COLO668 (cell line): ENCODE measurements at regions not wholly inside any gene's neighbourhood (a gene's known extent, or its start where the extent isn't known, plus 50 kb on each side); places are given as distances from the start of the nearest gene placed in this dataset.
"Not testable (repeated sequence)": the region's sequence is repeated elsewhere in the genome, so short reads cannot be mapped to it uniquely, and the experiment has no call there.

ENCODE experiments used
- DNase-seq: peaks from one replicate; lab custom pipeline; 2025; ENCODE audit not compliant: unreplicated experiment; lab: John Stamatoyannopoulos, UW

DNA sequence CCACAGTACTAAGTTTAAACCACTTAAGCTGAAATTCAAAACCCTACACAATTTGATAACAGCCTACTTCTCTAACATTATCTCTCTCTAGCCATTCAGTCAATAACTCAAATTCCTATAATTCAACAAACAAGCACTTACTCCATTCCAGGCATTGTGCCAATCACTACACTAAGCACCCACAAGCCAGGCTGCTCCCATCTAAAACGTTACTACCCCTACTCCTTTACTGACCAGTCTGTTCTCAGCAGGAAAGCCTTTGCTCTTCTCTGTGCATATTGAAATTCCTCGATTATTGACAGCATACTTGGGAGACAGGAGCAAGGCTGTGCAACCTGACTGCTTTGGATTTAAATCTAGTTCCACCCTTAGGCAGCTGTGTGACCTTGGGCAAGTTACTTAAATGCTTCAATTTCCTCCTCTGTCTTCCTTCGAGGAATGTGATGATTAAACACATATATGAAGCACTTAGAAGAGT, 177.2 kb upstream of the THBS1 start:
- DNase-seq = peak; percentile 29

DNA sequence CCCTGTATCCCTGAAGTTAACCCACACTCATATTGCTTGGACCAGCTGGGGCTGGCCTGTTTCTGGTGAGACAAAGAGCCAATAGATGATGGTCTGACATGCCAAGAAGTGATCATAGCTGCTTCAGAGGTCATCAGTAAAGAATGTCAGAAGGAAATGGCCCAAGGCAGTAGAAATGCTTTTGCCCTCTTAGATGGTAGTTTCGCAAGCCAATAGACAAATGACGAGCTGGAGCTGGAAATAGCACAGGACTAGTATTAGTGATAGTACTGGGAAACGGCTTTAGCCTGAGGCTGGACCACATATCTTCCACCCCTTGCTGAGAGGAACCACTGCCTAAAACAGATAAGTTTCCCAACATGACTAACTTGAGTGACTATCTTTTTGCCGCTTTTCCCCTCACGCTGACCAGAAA, 176.1 kb upstream of the THBS1 start:
- no peak for DNase-seq

DNA sequence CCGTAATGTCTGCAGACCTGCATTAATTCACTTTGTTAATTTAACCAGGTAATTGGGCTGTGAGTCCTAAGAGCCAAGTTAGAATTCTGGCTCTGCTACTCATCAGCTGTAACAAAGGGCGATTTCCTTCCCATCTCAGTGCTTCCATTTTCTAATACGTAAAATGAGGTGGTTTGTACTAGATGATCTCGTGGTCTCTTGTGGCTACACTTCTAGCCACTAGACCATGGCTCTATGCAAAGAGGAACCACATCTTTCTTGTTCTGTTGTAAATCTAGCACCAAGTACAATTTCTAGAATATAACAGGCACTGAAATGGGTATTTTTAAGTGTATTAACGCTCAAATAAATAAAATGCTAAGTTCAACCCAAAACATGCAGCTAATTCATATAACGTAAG, 174.4 kb upstream of the THBS1 start:
- DNase-seq = no peak

DNA sequence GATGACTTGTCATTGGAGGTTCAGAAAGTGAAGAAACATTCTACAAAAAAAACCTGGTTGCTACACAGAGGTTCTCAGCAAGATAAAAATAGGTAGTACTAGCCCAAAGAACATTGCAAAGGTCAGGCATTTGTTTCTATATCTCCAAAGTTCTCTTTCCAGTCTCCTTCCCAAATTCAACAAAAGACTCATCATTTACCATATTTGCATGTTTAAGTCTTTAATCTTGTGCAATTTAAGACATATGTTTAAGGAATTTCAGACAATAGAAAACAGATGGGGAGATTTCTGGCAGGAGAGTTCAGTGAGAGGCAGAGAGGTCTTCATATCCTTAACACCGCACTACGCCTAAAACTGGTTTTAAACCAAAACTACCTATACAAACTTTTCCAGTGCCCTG, 173.8 kb upstream of the THBS1 start:
- no peak for DNase-seq

DNA sequence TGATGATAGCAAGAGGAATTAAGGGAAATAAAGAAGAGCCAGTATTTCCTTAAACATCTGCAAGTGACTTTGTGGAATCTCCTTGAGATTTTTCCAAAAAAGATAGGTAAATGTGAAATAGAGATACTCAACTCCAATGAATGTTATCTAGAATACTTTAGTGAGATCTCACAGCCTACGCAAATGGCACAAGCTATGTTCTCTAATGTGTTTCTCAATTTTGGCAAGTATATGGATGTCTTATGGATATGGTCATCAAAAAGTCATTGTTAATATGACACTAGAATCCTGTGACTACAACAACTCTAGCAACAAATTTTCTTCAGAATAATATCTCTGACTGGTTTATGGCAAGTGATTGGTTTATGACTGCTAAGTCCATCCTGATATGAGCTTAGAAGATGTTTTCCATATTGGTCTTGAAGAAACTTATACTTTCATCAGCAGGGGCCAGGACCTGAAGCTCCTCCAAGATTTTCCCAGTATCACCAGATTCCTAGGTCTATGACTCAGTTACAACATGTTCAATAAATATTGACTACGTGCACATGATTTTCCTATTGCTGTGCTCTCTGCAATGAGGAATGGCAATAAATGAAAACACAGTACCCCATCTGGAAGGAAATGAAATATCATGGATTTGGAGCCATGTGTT, 170.9 kb upstream of the THBS1 start:
- no peak for DNase-seq

DNA sequence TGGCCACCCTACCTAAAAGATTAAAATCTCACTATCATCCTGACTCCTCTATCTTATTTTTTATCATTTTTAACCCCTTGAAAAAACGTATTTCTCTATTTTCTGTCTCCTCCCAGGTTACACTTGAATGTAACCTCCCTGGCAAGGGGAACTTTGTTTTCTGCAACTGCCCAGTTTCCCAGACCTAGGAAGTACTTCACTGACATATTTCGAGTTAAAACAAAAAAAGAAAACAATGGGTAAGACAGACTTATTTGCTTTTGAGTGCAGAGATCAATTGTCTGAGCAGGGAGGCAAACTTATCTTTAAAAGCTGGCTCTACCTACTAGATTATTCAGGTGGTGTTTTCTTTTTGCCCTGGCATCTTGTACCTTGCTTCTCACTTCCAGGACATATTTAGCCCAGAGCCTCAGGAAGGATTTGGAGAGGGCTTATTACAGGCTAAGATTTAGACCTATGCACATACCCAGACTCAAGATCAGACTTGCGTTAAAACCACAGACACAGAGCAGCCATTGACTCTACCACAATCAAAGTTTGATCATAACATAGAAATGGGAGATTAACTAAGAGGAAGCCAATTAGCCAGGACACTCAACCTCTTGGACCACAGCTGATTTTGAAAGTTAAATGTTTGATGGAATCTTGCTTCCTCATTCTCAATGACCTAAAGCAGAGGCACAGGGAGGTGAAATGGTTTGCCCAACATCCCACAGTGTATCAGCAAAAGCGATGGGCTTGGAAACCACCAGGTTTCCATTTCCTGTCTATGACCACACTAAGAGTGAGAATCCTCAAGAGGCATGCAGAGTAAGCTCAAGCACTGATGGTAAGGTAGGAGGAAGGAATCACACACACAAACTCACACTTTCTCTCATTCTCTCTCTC, 169.5 kb upstream of the THBS1 start:
- DNase-seq = no peak

DNA sequence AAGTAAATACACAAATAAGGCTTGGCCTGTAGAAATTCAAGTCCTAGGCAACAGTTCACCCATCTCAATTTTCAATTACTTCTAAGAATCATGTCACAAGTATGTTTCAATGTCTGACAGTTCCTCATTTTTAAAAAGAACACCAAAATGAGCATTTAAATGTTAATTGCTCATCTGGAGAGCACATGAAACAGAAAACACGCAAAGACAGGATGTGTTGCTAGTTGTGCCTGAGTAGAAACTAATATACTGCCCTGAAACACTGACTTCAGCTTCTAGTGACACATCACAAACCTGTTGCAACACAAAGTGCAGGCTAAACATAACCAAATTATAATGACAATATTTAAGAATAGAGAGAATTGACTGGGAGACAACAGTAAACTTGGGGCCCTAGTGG, 167.3 kb upstream of the THBS1 start:
- no peak for DNase-seq

DNA sequence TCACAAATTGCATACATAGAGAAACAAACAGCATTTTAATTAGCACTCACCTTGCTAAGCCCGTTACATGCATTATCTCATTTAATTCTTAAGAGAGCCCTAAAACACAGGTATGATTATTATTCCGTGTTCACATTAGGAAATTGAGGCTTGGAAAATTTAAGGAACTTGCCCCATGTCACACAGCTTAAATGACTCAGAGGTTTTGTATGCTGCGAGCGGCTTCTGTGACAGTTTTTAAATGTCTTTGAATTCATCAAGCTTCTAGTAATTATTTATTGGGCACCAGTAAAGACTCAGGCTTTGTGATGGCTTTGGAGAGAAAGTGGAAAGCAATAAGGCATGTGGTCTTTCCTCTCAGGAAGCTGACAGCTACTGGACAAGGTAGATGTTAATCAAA, 166.7 kb upstream of the THBS1 start:
- no peak for DNase-seq

DNA sequence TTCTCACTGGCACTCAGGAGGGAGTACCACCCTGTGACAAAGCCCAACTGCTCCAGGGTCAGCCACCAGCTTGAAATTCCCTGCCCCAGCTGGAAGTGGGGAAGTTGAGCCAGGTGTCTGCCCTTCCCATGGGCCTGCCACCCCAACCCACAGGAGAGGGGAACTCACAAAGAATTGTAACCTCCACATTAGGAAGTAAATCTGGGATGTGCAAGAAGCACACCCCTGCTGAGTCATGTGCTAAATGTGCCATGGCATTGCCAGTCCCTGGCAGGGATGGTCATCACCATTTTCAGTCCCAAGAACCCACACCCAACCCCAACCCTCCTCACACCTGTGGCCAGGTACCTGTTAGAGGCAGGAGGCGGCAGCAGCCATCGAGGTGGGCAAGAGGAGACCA, 165.2 kb upstream of the THBS1 start:
- no peak for DNase-seq

DNA sequence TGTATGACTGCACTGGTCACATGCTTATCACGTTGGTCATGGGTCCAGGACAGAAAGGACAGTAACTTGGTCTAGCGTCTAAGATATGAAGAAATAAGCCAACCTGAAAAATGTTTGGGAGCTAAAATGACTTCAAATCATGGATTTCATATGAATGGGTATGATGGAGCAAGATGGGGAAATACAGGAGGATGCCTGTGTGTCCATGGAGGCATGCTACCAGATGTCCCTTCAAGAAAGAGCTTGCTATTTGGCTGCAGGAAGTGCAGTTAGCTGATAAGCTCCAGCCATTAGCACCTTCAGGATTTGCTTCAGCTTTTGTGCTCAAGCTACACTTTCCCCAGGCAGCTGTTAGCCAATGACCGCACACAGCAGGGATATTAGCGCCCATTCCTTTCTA, 164.6 kb upstream of the THBS1 start:
- no peak for DNase-seq

DNA sequence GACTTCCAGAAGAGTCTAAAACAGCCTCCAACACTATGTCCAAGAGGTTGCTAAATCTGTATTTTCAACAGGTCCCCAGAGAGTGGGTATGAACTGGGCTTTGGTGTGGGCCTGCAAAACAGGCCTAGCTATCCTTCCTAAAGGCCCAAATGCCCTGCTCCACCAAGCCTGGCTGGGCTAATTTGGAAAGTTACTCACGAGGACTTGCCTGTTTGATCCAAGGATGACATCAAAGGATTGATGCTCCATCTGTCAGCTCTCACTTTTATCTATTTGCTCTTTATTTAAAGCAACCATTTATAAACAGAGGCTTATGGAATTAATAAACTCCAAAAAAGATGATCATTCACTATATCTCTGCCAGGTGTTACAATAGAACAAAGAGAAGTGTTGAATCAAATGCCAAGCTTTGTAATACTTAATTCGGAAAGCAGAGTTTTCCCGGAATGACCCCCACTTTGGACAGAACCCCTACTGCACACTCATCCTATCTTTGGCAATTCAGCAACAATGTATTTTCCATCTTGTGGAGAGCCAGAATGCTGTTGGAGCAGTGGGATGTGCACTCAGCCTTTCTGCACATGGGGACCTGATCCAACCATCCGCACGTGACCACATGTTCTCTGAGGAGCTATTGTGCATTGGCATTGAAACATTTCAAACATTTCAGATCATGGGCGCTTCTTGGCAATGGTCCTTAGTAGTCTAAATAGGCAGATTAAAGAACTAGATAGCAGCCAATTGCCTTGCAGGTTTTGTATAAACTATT, 163.3 kb upstream of the THBS1 start:
- DNase-seq = no peak

DNA sequence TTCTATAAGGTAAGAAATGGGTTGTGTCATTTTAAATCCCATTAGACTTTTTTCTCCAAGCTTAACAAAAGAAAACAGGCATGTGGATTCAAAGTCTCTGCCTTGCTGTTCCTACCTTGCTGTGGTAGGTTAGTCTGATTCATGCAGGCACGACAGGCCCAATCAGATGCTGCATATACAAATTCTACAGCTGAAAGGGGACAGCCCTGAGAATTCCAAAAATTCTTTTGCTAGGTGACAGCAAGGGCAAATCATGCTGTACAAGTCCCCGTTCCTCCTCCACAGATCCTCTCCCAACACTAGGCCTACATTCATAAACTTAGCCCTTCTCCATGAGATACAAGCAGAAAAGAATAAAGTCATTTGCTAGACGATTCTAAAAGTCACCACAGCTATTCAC, 161.2 kb upstream of the THBS1 start:
- DNase-seq = no peak

DNA sequence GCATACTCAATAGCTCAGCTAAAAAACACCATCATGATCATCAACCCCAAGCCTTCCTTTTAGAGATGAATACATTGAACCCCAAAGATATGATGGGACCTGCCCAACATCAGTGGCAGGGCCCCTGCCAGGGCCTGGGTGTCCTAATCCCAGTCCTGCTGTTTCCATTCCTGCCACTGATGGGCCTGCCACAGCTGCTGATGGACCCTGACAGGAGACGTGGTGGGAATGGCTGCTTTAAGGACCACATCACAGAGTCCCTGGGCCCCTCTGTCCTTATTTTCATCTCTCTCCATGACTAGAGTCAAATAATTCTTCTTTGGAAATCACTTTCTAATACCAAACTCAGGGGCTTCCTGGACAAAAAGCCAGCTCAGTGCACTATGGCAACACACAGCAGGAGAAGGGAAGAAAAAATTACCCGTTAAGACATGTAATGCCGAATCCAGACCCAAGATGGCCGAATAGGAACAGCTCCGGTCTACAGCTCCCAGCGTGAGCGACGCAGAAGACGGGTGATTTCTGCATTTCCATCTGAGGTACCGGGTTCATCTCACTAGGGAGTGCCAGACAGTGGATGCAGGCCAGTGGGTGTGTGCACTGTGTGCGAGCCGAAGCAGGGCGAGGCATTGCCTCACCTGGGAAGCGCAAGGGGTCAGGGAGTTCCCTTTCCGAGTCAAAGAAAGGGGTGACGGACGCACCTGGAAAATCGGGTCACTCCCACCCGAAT, 160.6 kb upstream of the THBS1 start:
- DNase-seq = not testable (repeated sequence)

DNA sequence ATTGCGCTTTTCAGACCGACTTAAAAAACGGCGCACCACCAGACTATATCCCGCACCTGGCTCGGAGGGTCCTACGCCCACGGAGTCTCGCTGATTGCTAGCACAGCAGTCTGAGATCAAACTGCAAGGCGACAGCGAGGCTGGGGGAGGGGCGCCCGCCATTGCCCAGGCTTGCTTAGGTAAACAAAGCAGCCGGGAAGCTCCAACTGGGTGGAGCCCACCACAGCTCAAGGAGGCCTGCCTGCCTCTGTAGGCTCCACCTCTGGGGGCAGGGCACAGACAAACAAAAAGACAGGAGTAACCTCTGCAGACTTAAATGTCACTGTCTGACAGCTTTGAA, 160.1 kb upstream of the THBS1 start:
- DNase-seq = not testable (repeated sequence)

DNA sequence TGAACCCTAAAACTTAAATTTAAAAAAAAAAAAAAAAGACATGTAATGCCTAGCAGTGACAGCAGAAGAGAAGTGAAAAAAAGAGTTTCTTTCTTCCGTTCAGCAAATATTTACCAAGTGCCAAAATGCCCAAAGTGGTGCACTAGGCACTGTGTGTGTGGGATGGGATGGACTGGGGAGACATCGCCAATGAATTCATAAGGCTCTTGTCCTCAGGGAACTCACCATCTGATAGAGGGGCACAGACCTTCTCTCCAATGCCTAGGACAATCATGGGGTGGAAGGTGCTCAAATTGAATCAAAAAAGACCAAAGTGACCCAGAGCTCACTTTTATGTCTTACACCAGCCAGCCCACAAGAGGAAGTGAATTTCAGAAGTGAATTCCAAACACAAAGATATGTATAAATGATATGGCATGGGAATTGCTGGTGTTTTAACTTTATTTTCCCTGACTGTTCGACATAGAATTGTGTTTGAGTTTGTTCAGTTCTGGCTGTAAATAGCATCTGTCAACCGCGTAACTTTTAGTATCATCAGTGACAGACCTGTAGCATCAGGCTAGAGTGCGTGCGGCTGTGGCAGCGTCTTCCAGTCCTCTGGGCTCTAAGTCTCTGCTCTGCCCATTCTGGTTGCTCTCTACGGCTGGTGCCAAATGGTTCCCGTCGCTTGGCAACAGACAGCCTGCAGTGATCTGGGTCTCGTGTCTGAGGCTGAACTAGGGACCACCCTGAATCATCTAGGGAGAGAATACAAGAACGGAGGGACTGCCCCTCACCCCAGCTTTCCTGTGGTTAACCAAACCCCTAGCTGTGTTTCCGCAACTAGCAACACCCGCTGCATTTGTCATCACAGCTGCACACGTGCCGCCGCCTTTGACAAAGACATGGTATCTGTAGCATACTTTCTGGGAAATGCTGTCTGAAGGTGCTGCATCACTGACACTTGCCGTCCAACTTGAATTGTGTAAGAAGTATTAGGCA, 154.0 kb upstream of the THBS1 start:
- DNase-seq = no peak

DNA sequence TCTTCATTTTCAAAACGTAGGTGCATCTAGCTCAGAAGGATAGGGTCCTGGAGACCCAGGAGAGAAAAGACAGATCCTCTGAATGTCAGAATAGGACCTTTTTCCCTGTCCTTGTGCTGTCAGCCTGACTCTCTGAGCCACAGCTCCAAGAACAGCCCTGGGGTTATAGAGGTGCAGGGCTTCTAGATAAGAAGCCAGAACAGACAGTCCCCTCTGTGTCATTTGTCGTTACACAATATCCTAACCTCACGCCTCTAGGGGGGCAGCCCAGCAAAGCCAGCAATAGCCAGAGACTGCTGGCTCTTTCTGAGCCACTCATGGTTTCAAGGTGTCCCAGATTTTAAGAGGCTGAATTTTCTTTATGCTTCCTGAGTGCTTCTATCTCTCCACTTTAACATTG, 153.2 kb upstream of the THBS1 start:
- DNase-seq = no peak

DNA sequence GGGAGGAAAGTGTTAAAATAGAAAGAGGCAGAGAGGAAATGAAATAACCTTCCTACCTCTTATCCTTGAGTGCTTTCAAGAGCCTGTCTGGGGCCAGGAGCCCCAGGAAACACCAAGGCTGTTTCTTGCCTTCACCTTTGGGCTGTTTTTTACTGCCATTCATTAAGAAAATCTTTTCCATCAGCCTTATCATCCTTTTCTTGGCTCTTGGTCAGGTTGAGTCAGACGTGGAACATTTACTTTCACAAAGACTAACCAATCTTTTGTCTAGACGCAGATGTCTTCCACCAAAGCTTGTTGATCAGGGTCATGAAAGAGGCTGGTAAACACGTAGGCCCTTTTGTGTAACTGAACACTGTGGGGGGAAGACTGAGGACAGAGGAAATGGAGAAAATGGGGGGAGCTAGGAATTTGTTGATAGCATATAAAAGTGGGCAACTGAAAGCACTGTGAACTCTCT, 151.0 kb upstream of the THBS1 start:
- DNase-seq = no peak

DNA sequence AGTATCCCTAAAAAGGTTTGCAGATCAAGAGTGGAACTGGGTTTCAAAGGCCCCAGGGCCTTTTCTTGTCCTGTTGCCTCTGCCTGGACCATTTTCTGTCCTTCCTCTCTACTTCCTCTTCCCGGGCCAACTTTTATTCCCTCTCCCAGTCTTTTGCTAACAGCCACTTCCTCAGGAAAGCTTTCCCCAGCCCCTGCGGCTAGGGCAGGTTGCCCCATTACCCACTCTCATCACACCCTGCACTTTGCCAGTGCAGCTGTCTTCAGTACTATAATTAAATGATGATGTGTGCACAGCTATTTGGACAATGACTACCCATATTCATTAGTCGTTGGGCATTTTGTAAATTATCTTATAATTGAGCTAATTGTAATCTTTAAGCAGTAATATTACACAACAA, 150.5 kb upstream of the THBS1 start:
- DNase-seq = no peak

DNA sequence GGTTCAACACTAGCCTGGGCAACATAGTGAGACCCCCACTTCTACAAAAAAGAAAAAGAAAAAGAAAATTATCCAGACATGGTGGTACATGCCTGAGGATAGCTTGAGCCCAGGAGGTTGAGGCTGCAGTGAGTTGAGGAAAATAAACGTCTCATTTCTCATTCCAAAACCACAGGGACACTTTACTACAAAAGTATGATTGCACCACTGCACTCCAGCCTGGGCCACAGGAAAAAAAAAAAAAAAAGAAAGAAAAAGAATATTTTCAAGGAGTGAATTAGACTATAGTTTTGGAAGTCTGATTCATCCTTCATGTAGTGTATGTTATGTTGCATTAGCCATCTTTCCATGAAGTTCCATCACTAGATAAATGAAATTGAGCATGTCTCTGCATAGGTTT, 149.5 kb upstream of the THBS1 start:
- DNase-seq = no peak

DNA sequence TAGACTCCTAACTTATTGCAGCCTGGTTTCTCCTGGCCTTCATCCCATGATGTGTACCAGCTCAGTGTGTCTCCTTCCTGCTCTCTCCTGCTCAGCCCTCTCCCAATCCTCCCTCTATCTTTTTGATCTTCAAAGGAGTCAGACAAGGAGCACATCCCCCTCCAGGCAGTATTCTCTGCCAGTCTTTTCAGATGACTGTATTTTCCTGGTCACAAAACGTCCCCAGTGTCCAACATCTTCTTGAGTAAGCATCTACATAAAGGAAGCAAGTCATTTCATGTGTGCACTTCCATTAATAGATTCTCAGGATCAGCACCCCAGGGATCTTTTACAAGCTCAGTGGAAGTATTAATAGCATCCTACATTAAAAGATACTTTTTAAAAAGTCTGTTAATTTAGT, 148.9 kb upstream of the THBS1 start:
- no peak for DNase-seq
